ENCODE measurements at regions not wholly inside any gene's neighbourhood (a gene's known extent, or its start where the extent isn't known, plus 50 kb on each side); places are given as distances from the start of the nearest gene placed in this dataset.
A peak's percentile ranks its signal among the peaks of the same experiment; 100 is the strongest.

DNA sequence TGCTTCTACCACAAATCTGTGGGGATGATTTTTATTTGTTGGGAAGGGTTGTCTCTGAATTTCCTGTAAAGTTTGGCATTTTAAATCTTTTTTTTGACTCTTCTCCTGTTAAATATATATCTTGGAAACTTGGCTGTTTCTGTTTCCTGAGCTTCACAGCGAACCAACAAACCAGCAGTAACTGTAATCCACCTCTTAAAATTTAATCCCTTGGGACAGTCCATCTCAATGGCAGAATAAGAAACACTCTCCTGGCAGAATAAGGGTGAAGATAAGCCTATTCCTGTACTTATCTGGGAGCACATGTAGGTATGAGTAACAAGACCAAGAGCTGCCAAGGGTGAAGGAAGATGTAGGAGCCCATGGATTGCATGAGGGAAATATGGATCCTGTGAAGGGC, 73.1 kb upstream of the RPS23 start:
- no peaks in the 10 kb centered on the region for H3K27me3 Mint-ChIP-seq (ENCODE audit: low read depth)
- TF ChIP-seq, protein P1, sequence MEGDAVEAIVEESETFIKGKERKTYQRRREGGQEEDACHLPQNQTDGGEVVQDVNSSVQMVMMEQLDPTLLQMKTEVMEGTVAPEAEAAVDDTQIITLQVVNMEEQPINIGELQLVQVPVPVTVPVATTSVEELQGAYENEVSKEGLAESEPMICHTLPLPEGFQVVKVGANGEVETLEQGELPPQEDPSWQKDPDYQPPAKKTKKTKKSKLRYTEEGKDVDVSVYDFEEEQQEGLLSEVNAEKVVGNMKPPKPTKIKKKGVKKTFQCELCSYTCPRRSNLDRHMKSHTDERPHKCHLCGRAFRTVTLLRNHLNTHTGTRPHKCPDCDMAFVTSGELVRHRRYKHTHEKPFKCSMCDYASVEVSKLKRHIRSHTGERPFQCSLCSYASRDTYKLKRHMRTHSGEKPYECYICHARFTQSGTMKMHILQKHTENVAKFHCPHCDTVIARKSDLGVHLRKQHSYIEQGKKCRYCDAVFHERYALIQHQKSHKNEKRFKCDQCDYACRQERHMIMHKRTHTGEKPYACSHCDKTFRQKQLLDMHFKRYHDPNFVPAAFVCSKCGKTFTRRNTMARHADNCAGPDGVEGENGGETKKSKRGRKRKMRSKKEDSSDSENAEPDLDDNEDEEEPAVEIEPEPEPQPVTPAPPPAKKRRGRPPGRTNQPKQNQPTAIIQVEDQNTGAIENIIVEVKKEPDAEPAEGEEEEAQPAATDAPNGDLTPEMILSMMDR (IDR thresholded peaks at IDR 0.05), result no peak
- H3K4me3 Mint-ChIP-seq (ENCODE audit: unreplicated experiment), result no peak overlapping the region
- H3K27ac Mint-ChIP-seq (ENCODE audit: unreplicated experiment), result peak overlapping the region; percentile 53
- no peaks in the 10 kb centered on the region for H3K36me3 Mint-ChIP-seq (ENCODE audit: low read depth)
- H3K4me1 Mint-ChIP-seq (ENCODE audit: low read depth), result peaks cover 65% of the 10 kb centered on the region
- DNase-seq (ENCODE audit: low spot score), result no peak
- peaks cover 2% of the 10 kb centered on the region for H3K9me3 Mint-ChIP-seq (ENCODE audit: low read depth)

DNA sequence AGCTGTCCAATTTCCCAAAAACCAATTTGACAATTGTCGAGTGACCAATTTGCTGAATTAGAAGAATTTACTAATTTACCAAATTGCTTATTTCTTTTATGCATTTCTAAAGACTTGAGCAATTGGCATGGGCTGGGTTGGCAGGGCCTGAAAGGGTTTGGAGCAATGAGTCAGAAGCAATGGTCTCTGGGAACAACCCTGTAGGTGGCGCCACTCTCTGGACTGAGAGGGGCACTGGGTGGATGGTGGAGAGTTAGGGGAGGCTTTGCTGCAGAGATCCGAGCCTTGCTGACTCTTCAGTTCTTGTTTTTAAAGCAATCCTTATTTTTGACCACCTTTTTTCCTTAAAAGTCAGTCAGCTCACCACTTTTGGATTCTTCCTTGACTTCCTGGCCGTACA, 71.5 kb upstream of the RPS23 start:
- Mint-ChIP-seq H3K27me3 (ENCODE audit: low read depth) (no peaks in the 10 kb centered on the region), H3K9me3 (ENCODE audit: low read depth) (peaks cover 2% of the 10 kb centered on the region), H3K27ac (ENCODE audit: unreplicated experiment) (no peak overlapping the region), H3K4me1 (ENCODE audit: low read depth) (peaks cover 70% of the 10 kb centered on the region), H3K4me3 (ENCODE audit: unreplicated experiment) (no peak overlapping the region), H3K36me3 (ENCODE audit: low read depth) (no peaks in the 10 kb centered on the region)
- TF ChIP-seq, protein P1 (IDR thresholded peaks at IDR 0.05), result peak; percentile 63
- DNase-seq (ENCODE audit: low spot score), result no peak

DNA sequence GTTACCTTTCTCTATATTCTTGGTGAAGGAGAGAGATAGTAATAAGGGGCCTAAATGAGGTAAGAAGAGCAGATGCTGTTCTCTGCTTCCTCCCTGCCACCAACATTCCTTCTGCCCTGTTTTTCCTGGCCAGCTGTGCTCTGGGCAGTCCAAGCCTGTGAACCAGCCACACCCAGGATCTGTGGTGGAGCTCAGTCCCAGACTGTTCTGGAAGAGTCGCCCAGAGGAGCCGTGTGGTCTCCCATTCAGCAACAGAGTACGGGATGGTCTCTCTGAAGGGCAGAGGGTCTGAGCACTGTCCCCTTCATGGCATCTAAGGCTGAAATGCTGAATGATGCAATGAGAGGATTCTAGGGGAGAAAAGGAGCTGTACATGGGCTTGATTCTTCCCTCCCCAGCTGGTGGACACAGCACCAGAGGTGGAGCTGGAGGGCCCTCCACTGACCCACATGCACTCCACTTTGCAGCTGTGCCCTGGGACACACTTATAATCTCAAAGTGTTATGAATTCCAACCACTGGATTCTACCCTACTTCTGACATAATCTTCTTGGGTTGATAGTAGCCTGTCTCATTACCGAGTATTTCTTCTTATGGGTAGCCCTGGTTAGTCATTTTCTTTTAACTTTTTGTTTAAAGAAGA, 70.8 kb upstream of the RPS23 start:
- Mint-ChIP-seq H3K9me3 (ENCODE audit: low read depth) (peaks cover 2% of the 10 kb centered on the region), H3K27ac (ENCODE audit: unreplicated experiment) (peak overlapping the region; percentile 97), H3K27me3 (ENCODE audit: low read depth) (no peaks in the 10 kb centered on the region), H3K4me1 (ENCODE audit: low read depth) (peaks cover 69% of the 10 kb centered on the region), H3K4me3 (ENCODE audit: unreplicated experiment) (peak overlapping the region; percentile 8), H3K36me3 (ENCODE audit: low read depth) (no peaks in the 10 kb centered on the region)
- no peak for DNase-seq (ENCODE audit: low spot score)
- TF ChIP-seq, protein P1 (IDR thresholded peaks at IDR 0.05), result no peak

DNA sequence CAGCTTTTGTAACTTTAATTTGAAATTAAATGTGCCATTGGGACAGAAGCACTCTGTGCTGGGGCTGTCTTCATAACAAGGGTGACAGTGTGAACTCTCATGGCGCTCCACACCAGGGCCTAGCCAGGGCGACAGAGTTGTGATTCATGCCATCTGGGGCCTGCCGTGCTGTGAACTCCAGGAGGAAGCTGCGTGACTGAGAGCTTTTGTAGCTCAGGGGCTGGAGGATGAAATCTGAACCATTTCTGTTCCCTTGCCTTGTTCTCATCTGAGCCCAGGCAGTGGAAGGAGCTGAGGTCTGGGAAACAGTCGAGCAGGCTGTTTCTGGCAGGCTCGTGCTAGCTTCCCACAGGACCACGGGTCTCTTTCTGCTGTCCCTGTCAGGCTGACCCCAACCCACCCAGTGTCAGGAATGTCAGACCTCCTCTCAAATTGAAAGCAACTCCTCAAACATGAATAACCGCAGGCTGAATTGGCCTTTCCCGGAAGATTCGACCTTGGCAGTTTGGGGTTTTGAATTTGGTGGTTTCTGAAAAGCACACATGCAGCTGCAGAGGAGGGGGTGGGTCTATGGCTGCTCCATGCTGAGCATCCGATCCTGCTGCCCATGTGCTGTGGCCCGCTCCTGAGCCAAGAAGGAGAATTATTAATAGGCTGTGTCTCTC, 69.2 kb upstream of the RPS23 start:
- peaks cover 2% of the 10 kb centered on the region for H3K9me3 Mint-ChIP-seq (ENCODE audit: low read depth)
- H3K4me1 Mint-ChIP-seq (ENCODE audit: low read depth), result peaks cover 56% of the 10 kb centered on the region
- H3K27ac Mint-ChIP-seq (ENCODE audit: unreplicated experiment), result peak overlapping the region; percentile 97
- no peaks in the 10 kb centered on the region for H3K36me3 Mint-ChIP-seq (ENCODE audit: low read depth)
- DNase-seq (ENCODE audit: low spot score), result no peak
- H3K4me3 Mint-ChIP-seq (ENCODE audit: unreplicated experiment), result peak overlapping the region; percentile 6
- TF ChIP-seq, protein P1 (IDR thresholded peaks at IDR 0.05), result no peak
- no peaks in the 10 kb centered on the region for H3K27me3 Mint-ChIP-seq (ENCODE audit: low read depth)

DNA sequence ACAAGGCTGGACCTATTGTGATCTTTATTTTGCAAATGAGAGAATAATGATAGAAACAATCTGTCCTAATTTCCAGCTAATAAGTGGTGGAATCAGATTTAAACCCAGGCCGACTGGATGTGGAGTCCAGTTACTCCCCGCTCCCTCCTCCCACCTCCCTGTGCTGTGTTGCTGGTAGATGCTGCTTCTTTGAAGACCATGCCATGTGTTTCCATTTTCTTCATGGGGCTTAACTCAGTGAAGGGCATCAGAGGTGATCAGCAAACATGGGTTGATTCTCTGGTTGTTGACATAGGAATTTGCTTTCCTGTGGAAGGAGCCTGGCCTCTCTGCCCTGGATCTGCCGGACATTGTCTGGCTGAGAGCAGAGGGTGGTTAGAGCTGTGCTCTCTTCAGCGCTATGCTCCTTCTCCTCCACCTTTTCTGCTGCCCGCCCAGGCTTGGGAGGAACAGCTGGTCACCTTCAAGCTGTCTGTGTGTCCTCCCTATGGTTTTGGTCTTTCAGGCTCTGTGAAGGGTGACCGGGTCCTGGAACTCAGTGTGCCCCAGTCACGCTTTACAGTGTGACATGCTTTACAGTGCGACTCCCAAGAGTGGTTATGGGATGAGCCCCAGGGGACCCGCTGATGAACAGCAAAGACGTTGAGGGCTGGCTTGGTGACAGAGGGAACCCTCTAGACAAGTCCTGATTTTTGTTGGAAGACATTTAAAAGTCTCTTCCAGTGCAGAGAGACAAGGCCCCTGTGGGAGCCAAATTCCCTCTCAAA, 68.4 kb upstream of the RPS23 start:
- peak overlapping the region; percentile 97 for H3K27ac Mint-ChIP-seq (ENCODE audit: unreplicated experiment)
- TF ChIP-seq, protein P1 (IDR thresholded peaks at IDR 0.05), result no peak
- H3K4me1 Mint-ChIP-seq (ENCODE audit: low read depth), result peaks cover 49% of the 10 kb centered on the region

More for the DNA sequence above, 68.4 kb upstream of the RPS23 start:
- Mint-ChIP-seq H3K4me3 (ENCODE audit: unreplicated experiment) (no peak overlapping the region), H3K36me3 (ENCODE audit: low read depth) (no peaks in the 10 kb centered on the region), H3K9me3 (ENCODE audit: low read depth) (peaks cover 2% of the 10 kb centered on the region), H3K27me3 (ENCODE audit: low read depth) (no peaks in the 10 kb centered on the region)
- no peak for DNase-seq (ENCODE audit: low spot score)

Data from chondrocyte (in vitro differentiated cells).